Stomach smooth muscle (tissue), 2 donors: ENCODE measurements at regions not wholly inside any gene's neighbourhood (a gene's known extent, or its start where the extent isn't known, plus 50 kb on each side); places are given as distances from the start of the nearest gene placed in this dataset.

Experiments
- H3K27ac ChIP-seq: one replicate; pipeline ENCODE4 v1.7.0; 2013; ENCODE audit warnings: mild to moderate bottlenecking, low read length, inconsistent platforms
- H3K27me3 ChIP-seq, 2 donors: one replicate each; pipeline ENCODE4 v1.7.0; 2013; ENCODE audit warnings: low read length in 2 of 2; ENCODE audit not compliant: insufficient read depth in 2 of 2, control insufficient read depth in 1 of 2
- H3K36me3 ChIP-seq, 2 donors: one replicate each; pipeline ENCODE4 v1.7.0; 2013; ENCODE audit warnings: low read length in 2 of 2; ENCODE audit not compliant: control insufficient read depth in 2 of 2, insufficient read depth in 2 of 2
- H3K4me1 ChIP-seq: one replicate; pipeline ENCODE4 v1.7.0; 2013; ENCODE audit warnings: low read length; ENCODE audit not compliant: control insufficient read depth, insufficient read depth
- H3K4me3 ChIP-seq, 2 donors: one replicate each; pipeline ENCODE4 v1.7.0; 2013; ENCODE audit warnings: low read length in 2 of 2
- H3K9ac ChIP-seq, 2 donors: one replicate each; pipeline ENCODE4 v1.7.0; 2013; ENCODE audit warnings: low read length in 2 of 2, mild to moderate bottlenecking in 1 of 2
- H3K9me3 ChIP-seq, 2 donors: one replicate each; pipeline ENCODE4 v1.7.0; 2013; ENCODE audit warnings: low read length in 2 of 2; ENCODE audit not compliant: control insufficient read depth in 2 of 2
- donor health status: healthy.
- donor health status: Pancreatic carcinoma.

DNA sequence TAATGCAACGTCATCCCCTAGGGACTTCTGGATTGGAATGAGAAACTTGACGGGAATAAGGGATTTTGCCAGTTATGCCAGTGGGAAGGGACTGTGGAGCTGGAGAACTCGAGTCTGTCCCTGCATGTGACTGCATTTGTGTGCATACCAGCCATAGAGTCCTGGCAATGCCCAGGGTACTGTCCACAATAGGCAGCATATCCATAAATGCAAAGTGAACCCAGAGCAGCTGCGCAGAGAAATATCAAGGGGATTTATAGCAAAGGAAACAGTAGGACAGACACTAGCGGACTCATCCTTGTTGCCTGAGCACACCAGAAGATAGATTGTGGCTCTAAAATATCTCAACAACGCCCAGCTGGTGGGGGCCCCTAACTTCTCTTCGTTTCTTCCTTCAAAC, 247.1 kb upstream of the SRRM4 start:
- peaks cover under 1 to 1% of the 10 kb centered on the region in 2 donors for H3K9me3 ChIP-seq
- H3K9ac ChIP-seq: no peak overlapping the region
- no peaks in the 10 kb centered on the region for H3K4me1 ChIP-seq
- no peak overlapping the region for H3K27ac ChIP-seq
- H3K36me3 ChIP-seq: no peaks in the 10 kb centered on the region
- no peaks in the 10 kb centered on the region for H3K27me3 ChIP-seq
- no peak overlapping the region for H3K4me3 ChIP-seq

- Histone ChIP-seq H3K4me1 (no peaks in the 10 kb centered on the region), H3K9ac (no peak overlapping the region), H3K27ac (no peak overlapping the region), H3K4me3 (no peak overlapping the region), H3K36me3 (no peaks in the 10 kb centered on the region), H3K9me3 (no peaks in the 10 kb centered on the region), H3K27me3 (no peaks in the 10 kb centered on the region)
These were observed 243.3 kb upstream of the SRRM4 start for GRCh38 chr12:118737985-118738540.

- no peaks in the 10 kb centered on the region for H3K4me1 ChIP-seq
- H3K4me3 ChIP-seq: no peak overlapping the region
- H3K9me3 ChIP-seq: no peaks in the 10 kb centered on the region
- H3K27me3 ChIP-seq: no peaks in the 10 kb centered on the region
- no peak overlapping the region for H3K27ac ChIP-seq
- H3K36me3 ChIP-seq: no peaks in the 10 kb centered on the region
- H3K9ac ChIP-seq: no peak overlapping the region
These were observed 240.1 kb upstream of the SRRM4 start for GRCh38 chr12:118741194-118741593.

DNA sequence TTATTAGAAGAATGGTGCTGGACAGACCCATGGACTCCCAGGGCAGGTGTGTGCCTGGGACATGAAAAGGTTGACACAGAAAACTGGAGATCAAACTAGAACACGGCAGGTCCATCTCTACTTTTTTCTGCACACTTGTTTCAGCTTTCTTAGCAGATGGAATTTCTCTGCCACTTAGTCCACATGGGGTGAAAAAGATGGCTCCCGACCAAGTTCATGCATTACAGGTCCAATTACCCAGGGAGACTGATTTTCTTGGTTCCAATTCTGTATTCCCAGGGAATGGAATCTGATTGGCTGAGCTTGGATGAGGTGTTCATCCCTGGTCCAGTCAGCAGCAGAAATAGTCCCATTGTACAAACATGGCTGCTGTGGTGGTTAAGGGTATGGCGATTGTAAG, 238.9 kb upstream of the SRRM4 start:
- no peak overlapping the region for H3K4me3 ChIP-seq
- no peaks in the 10 kb centered on the region for H3K9me3 ChIP-seq
- no peak overlapping the region for H3K9ac ChIP-seq
- H3K27me3 ChIP-seq: no peaks in the 10 kb centered on the region
- no peaks in the 10 kb centered on the region for H3K36me3 ChIP-seq
- H3K27ac ChIP-seq: no peak overlapping the region
- no peaks in the 10 kb centered on the region for H3K4me1 ChIP-seq

- Histone ChIP-seq H3K36me3 (no peaks in the 10 kb centered on the region), H3K27me3 (no peaks in the 10 kb centered on the region), H3K4me1 (no peaks in the 10 kb centered on the region), H3K4me3 (no peak overlapping the region), H3K9ac (no peak overlapping the region), H3K27ac (no peak overlapping the region), H3K9me3 (no peaks in the 10 kb centered on the region)
These were observed 237.2 kb upstream of the SRRM4 start for GRCh38 chr12:118743896-118744700.

GRCh38 chr12:118746176-118746575, 235.2 kb upstream of the SRRM4 start:
- no peak overlapping the region for H3K27ac ChIP-seq
- no peaks in the 10 kb centered on the region for H3K36me3 ChIP-seq
- H3K4me3 ChIP-seq: no peak overlapping the region
- H3K9me3 ChIP-seq: peaks cover 0 to 2% of the 10 kb centered on the region in 2 donors
- H3K9ac ChIP-seq: no peak overlapping the region
- H3K4me1 ChIP-seq: no peaks in the 10 kb centered on the region
- H3K27me3 ChIP-seq: no peaks in the 10 kb centered on the region

DNA sequence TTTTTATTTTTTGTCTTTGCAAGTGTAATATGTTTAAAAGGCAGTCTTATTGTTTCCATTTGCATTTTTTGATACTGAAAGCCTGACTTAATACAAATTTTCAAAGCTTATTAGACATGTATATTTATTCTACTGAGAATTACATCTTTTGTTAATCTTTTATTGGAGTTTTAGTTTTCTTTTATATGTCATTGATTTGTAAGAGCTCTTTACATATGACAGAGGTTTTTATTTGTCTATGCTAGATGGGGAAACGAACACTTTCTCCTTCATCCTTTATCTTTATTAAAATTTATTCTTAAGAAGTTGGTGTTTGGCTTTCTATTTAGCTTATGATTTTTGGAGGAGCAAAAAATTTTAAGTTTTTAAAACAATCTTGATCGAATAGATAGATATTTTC, 234.4 kb upstream of the SRRM4 start:
- peaks cover 0 to 5% of the 10 kb centered on the region in 2 donors for H3K9me3 ChIP-seq
- H3K4me3 ChIP-seq: no peak overlapping the region
- H3K9ac ChIP-seq: no peak overlapping the region
- no peak overlapping the region for H3K27ac ChIP-seq
- no peaks in the 10 kb centered on the region for H3K36me3 ChIP-seq
- no peaks in the 10 kb centered on the region for H3K4me1 ChIP-seq
- no peaks in the 10 kb centered on the region for H3K27me3 ChIP-seq

DNA sequence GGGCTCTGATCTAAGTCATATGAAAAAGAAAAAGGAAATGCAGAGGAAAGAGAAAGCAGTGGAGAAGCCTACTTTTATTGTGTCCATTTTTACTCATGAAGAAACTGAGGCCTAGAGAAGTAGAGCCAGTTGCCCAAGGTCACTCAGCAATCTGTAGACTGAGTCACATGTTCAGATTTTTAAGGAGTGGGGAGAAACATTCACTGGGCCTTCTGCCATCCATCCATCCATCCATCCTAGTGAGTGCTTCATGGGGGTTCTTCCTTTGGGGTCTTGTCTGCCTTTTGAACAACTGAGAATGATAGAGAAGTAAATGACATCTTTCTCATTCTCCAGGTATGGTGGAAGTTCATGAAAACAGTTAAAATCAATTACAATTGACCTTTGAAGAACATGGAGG, 233.6 kb upstream of the SRRM4 start:
- H3K9ac ChIP-seq: no peak overlapping the region
- peaks cover 0 to 6% of the 10 kb centered on the region in 2 donors for H3K9me3 ChIP-seq
- no peaks in the 10 kb centered on the region for H3K4me1 ChIP-seq
- no peaks in the 10 kb centered on the region for H3K27me3 ChIP-seq
- H3K4me3 ChIP-seq: no peak overlapping the region
- no peaks in the 10 kb centered on the region for H3K36me3 ChIP-seq
- no peak overlapping the region for H3K27ac ChIP-seq

DNA sequence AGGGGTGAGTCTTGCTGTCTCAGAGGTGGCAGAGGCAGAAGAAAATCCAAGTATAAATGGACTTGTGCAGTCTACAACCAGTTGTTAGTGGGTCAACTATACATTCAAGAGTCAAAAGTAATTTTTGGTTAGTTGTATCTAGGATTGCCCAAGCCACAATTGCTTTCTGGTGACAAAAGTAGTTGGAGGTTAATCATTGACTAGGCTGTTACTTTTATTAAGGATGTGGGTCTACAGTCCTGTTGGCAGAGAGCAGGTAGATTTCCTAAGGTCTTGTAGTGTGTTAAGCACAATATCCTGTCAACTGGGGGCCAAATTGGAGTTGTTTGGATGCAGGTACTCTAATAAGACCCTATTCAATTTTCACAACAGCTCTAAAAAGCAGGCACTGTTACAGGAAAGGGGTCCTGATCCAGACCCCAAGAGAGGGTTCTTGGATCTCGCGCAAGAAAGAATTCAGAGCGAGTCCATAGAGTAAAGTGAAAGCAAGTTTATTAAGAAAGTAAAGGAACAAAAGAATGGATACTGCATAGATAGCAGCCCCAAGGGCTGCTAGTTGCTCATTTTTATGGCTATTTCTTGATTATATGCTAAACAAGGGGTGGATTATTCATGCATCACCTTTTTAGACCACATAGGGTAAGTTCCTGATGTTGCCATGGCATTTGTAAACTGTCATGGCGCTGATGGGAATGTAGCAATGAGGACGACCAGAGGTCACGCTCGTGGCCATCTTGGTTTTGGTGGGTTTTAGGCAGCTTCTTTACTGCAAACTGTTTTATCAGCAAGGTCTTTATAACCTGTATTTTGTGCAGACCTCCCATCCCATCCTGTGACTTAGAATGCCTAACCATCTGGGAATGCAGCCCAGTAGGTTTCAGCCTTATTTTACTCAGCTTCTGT, 232.6 kb upstream of the SRRM4 start:
- H3K9ac ChIP-seq: no peak overlapping the region
- no peak overlapping the region for H3K4me3 ChIP-seq
- no peaks in the 10 kb centered on the region for H3K4me1 ChIP-seq
- H3K9me3 ChIP-seq: peaks cover 0 to 6% of the 10 kb centered on the region in 2 donors
- no peak overlapping the region for H3K27ac ChIP-seq
- peaks cover 0 to 2% of the 10 kb centered on the region in 2 donors for H3K27me3 ChIP-seq
- H3K36me3 ChIP-seq: no peaks in the 10 kb centered on the region

DNA sequence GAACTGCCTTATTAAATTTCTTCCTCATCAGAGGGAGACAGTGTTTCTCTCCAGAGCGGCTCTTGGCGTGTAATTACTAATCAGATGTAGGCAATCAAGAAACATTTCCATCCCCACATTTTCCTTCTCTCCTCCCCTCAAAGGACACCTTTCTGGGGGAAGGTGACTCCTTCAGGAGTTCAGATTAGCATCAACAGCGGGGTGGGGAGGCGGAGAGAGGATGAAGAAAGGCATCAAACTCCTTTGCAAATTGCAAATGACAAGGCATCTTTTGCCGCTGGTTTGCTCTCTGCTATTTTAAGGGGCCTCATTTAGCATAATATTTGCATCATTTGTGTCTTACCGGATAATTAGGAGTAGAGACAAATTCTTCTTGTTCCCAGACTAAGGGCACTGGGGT, 231.7 kb upstream of the SRRM4 start:
- Histone ChIP-seq H3K4me3 (no peak overlapping the region), H3K27ac (no peak overlapping the region), H3K27me3 (peaks cover under 1 to 2% of the 10 kb centered on the region in 2 donors), H3K4me1 (no peaks in the 10 kb centered on the region), H3K36me3 (no peaks in the 10 kb centered on the region), H3K9me3 (peaks cover 0 to 8% of the 10 kb centered on the region in 2 donors), H3K9ac (no peak overlapping the region)
